ENCODE measurements at regions not wholly inside any gene's neighbourhood (a gene's known extent, or its start where the extent isn't known, plus 50 kb on each side); places are given as distances from the start of the nearest gene placed in this dataset.

GRCh38 chr14:98748966-98749365 is 523.0 kb downstream of the BCL11B start:
- Histone ChIP-seq H3K9me3 (ENCODE audit: control insufficient read depth, insufficient read depth, low read length) (no peaks in the 10 kb centered on the region), H3K4me3 (ENCODE audit: low read length) (no peak overlapping the region), H3K4me1 (ENCODE audit: control insufficient read depth, insufficient read depth, low read length) (no peaks in the 10 kb centered on the region), H3K27ac (ENCODE audit: low read length) (no peak overlapping the region), H3K27me3 (ENCODE audit: control insufficient read depth, insufficient read depth, low read length) (no peaks in the 10 kb centered on the region), H3K36me3 (ENCODE audit: control insufficient read depth, insufficient read depth, low read length) (no peaks in the 10 kb centered on the region)
- DNase-seq (no peak), ATAC-seq (no peak)
- Mint-ChIP-seq H3K27me3 (ENCODE audit: low read depth in 2 of 2) (peaks cover 23 to 26% of the 10 kb centered on the region in 2 donors), H3K4me3 (no peak overlapping the region), H3K9me3 (no peaks in the 10 kb centered on the region), H3K4me1 (no peaks in the 10 kb centered on the region), H3K27ac (no peak overlapping the region), H3K36me3 (no peaks in the 10 kb centered on the region)
- no peak for TF ChIP-seq CTCF (IDR thresholded peaks at IDR 0.05)
- intact Hi-C loops (cut with micrococcal nuclease) = no loop called here

- WGBS (ENCODE audit: insufficient coverage) = 91% methylated on average over 2 of the region's 2 CpGs
- no peaks in the 10 kb centered on the region for H3K27me3 ChIP-seq (ENCODE audit: control insufficient read depth, insufficient read depth, low read length)
- Mint-ChIP-seq H3K36me3 (peaks cover 12% of the 10 kb centered on the region), H3K27ac (no peak overlapping the region), H3K27me3 (ENCODE audit: low read depth in 2 of 2) (peaks cover 31 to 35% of the 10 kb centered on the region in 2 donors), H3K9me3 (peaks cover 2 to 3% of the 10 kb centered on the region in 2 donors), H3K4me3 (no peak overlapping the region), H3K4me1 (no peaks in the 10 kb centered on the region)
- no peak for TF ChIP-seq CTCF (IDR thresholded peaks at IDR 0.05)
- H3K4me1 ChIP-seq (ENCODE audit: control insufficient read depth, insufficient read depth, low read length) = no peaks in the 10 kb centered on the region
- no peak overlapping the region for H3K27ac ChIP-seq (ENCODE audit: low read length)
- no peaks in the 10 kb centered on the region for H3K9me3 ChIP-seq (ENCODE audit: control insufficient read depth, insufficient read depth, low read length)
- H3K36me3 ChIP-seq (ENCODE audit: control insufficient read depth, insufficient read depth, low read length) = no peaks in the 10 kb centered on the region
- intact Hi-C loops (cut with micrococcal nuclease) = no loop called here
- H3K4me3 ChIP-seq (ENCODE audit: low read length) = no peak overlapping the region
- no peak for ATAC-seq
- DNase-seq = no peak
Measured at GRCh38 chr14:98751110-98751509, 520.9 kb downstream of the BCL11B start.

GRCh38 chr14:98752660-98753059 is 519.3 kb downstream of the BCL11B start:
- Histone ChIP-seq H3K27me3 (ENCODE audit: control insufficient read depth, insufficient read depth, low read length) (no peaks in the 10 kb centered on the region), H3K36me3 (ENCODE audit: control insufficient read depth, insufficient read depth, low read length) (no peaks in the 10 kb centered on the region), H3K27ac (ENCODE audit: low read length) (no peak overlapping the region), H3K9me3 (ENCODE audit: control insufficient read depth, insufficient read depth, low read length) (no peaks in the 10 kb centered on the region), H3K4me1 (ENCODE audit: control insufficient read depth, insufficient read depth, low read length) (no peaks in the 10 kb centered on the region), H3K4me3 (ENCODE audit: low read length) (no peak overlapping the region)
- ATAC-seq (no peak), DNase-seq (no peak)
- TF ChIP-seq CTCF (IDR thresholded peaks at IDR 0.05) = no peak
- Mint-ChIP-seq H3K4me1 (no peaks in the 10 kb centered on the region), H3K27ac (no peak overlapping the region), H3K36me3 (peaks cover 12% of the 10 kb centered on the region), H3K9me3 (peaks cover 2 to 3% of the 10 kb centered on the region in 2 donors), H3K27me3 (ENCODE audit: low read depth in 2 of 2) (peaks cover 29 to 30% of the 10 kb centered on the region in 2 donors), H3K4me3 (no peak overlapping the region)
- 86% methylated on average over 1 of the region's 1 CpG for WGBS (ENCODE audit: insufficient coverage)
- intact Hi-C loops (cut with micrococcal nuclease) = no loop called here

GRCh38 chr14:98754343-98755020 is 517.5 kb downstream of the BCL11B start:
- no peak overlapping the region for H3K27ac ChIP-seq (ENCODE audit: low read length)
- intact Hi-C loops (cut with micrococcal nuclease) = no loop called here
- no peak overlapping the region for H3K4me3 ChIP-seq (ENCODE audit: low read length)
- H3K9me3 Mint-ChIP-seq = peaks cover 2 to 3% of the 10 kb centered on the region in 2 donors
- no peak overlapping the region for H3K27ac Mint-ChIP-seq
- ATAC-seq (no peak), DNase-seq (no peak)
- H3K27me3 ChIP-seq (ENCODE audit: control insufficient read depth, insufficient read depth, low read length) = no peaks in the 10 kb centered on the region
- H3K4me1 ChIP-seq (ENCODE audit: control insufficient read depth, insufficient read depth, low read length) = no peaks in the 10 kb centered on the region
- WGBS (ENCODE audit: insufficient coverage) = 59% methylated on average over 1 of the region's 2 CpGs
- H3K4me1 Mint-ChIP-seq = no peaks in the 10 kb centered on the region
- no peaks in the 10 kb centered on the region for H3K36me3 ChIP-seq (ENCODE audit: control insufficient read depth, insufficient read depth, low read length)
- H3K36me3 Mint-ChIP-seq = peaks cover 12% of the 10 kb centered on the region
- H3K27me3 Mint-ChIP-seq (ENCODE audit: low read depth in 2 of 2) = peaks cover 25 to 32% of the 10 kb centered on the region in 2 donors
- no peak overlapping the region for H3K4me3 Mint-ChIP-seq
- TF ChIP-seq CTCF (IDR thresholded peaks at IDR 0.05) = no peak
- no peaks in the 10 kb centered on the region for H3K9me3 ChIP-seq (ENCODE audit: control insufficient read depth, insufficient read depth, low read length)
